Tibial nerve (tissue), 4 donors: ENCODE measurements at regions not wholly inside any gene's neighbourhood (a gene's known extent, or its start where the extent isn't known, plus 50 kb on each side); places are given as distances from the start of the nearest gene placed in this dataset.

Source experiments
- DNase-seq, 2 donors: peaks; one replicate each; pipeline ENCODE4 v3.0.0-alpha.2; 2019; ENCODE audit warnings: low spot score in 2 of 2
- H3K27ac ChIP-seq, 4 donors: fragments of 200-600 bp; sonication (generic) in 3 of 4; one replicate each; pipeline ENCODE4 v1.5.1; 2017 to 2019; ENCODE audit warnings: mild to moderate bottlenecking in 1 of 4
- H3K27me3 ChIP-seq, 2 donors: fragments of 200-600 bp; sonication (generic) in 1 of 2; one replicate each; pipeline versions ENCODE4 v1.5.1 to v1.6.0; 2017 to 2019
- H3K36me3 ChIP-seq, 3 donors: fragments of 200-600 bp; sonication (generic); one replicate each; pipeline ENCODE4 v1.5.1; 2018 to 2019
- H3K4me1 ChIP-seq, 4 donors: fragments of 200-600 bp; sonication (generic) in 3 of 4; one replicate each; pipeline ENCODE4 v1.5.1; 2017 to 2019
- H3K4me3 ChIP-seq, 4 donors: fragments of 200-600 bp; sonication (generic) in 3 of 4; one replicate each; pipeline ENCODE4 v1.5.1; 2017 to 2019; ENCODE audit warnings: mild to moderate bottlenecking in 1 of 4, moderate library complexity in 1 of 4
- H3K9me3 ChIP-seq, 4 donors: fragments of 200-600 bp; sonication (generic) in 3 of 4; one replicate each; pipeline ENCODE4 v1.5.1; 2017 to 2019
- EP300 ChIP-seq, 2 donors: sonication (generic); formaldehyde crosslinking; IDR thresholded peaks; one replicate each; pipeline ENCODE4 v1.6.1; 2017; ENCODE audit warnings: antibody characterized with exemption in 2 of 2, mild to moderate bottlenecking in 1 of 2
- POLR2A ChIP-seq, 2 donors: fragments of 450-650 bp; IDR thresholded peaks; one replicate each; pipeline ENCODE4 v1.6.1; 2017; ENCODE audit warnings: antibody characterized with exemption in 2 of 2, mild to moderate bottlenecking in 2 of 2, moderate library complexity in 2 of 2
- WGBS, 2 donors: methylation state at CpG; one replicate each; pipeline ENCODE4 v1.1.5; 2018; 5-methylcytosine and 5-hydroxymethylcytosine counted together
- TF ChIP-seq, protein P1 (sequence below), 5 experiments: fragments of 200-600 bp in 3 of 5; fragments of 450-650 bp in 2 of 5; sonication (generic) in 3 of 5; IDR thresholded peaks; one replicate each; pipeline ENCODE4 v1.5.1; 2016 to 2019; ENCODE audit warnings: antibody characterized with exemption in 5 of 5, mild to moderate bottlenecking in 3 of 5, moderate library complexity in 2 of 5

DNA sequence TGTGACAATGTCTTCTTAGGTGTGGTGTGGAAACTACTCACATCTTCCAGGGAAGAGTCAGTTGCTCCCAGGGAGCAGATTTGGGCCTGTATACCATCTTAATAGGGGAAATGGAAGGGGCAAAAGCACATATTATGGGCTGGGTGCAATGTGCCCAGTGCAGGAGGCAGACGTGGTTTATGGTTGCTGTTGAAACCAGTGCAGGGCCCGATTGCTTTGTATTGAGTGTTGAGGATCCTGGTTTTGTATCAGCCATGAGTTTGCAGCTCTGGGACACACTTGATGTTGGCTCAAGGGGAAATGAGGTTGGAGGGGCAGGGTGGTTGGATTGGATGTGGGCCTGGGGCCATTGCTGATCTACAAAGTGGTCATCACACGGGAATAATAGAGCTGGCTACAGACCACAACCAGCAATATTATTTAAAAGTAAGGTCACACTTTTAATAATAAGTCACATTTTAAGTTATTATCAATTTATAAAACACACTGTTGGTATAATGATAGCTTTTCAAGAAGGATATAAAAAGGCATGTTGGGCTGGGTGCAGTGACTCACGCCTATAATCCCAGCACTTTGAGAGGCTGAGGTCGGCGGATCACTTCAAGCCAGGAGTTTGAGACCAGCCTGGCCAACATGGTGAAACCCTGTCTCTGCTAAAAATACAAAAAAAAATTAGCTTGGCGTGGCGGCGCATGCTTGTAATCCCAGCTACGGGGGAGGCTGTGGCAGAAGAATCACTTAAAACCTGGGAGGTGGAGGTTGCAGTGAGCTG, 302.4 kb downstream of the SEC14L1 start:
- peaks cover 0 to 98% (median 79%) of the 10 kb centered on the region in 4 donors for H3K4me1 ChIP-seq
- DNase-seq = no peak
- 69 to 81% methylated on average over 10 of the region's 10 CpGs for WGBS, 2 donors
- H3K36me3 ChIP-seq = no peaks in the 10 kb centered on the region
- peak overlapping the region in 3 of 4 donors; percentile 83 to 87 (median 86) for H3K27ac ChIP-seq
- H3K27me3 ChIP-seq = no peaks in the 10 kb centered on the region
- TF ChIP-seq, protein P1, sequence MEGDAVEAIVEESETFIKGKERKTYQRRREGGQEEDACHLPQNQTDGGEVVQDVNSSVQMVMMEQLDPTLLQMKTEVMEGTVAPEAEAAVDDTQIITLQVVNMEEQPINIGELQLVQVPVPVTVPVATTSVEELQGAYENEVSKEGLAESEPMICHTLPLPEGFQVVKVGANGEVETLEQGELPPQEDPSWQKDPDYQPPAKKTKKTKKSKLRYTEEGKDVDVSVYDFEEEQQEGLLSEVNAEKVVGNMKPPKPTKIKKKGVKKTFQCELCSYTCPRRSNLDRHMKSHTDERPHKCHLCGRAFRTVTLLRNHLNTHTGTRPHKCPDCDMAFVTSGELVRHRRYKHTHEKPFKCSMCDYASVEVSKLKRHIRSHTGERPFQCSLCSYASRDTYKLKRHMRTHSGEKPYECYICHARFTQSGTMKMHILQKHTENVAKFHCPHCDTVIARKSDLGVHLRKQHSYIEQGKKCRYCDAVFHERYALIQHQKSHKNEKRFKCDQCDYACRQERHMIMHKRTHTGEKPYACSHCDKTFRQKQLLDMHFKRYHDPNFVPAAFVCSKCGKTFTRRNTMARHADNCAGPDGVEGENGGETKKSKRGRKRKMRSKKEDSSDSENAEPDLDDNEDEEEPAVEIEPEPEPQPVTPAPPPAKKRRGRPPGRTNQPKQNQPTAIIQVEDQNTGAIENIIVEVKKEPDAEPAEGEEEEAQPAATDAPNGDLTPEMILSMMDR (IDR thresholded peaks at IDR 0.05) = no peak
- TF ChIP-seq POLR2A (IDR thresholded peaks at IDR 0.05) (no peak), EP300 (IDR thresholded peaks at IDR 0.05) (no peak)
- H3K9me3 ChIP-seq = no peaks in the 10 kb centered on the region
- H3K4me3 ChIP-seq = no peak overlapping the region

DNA sequence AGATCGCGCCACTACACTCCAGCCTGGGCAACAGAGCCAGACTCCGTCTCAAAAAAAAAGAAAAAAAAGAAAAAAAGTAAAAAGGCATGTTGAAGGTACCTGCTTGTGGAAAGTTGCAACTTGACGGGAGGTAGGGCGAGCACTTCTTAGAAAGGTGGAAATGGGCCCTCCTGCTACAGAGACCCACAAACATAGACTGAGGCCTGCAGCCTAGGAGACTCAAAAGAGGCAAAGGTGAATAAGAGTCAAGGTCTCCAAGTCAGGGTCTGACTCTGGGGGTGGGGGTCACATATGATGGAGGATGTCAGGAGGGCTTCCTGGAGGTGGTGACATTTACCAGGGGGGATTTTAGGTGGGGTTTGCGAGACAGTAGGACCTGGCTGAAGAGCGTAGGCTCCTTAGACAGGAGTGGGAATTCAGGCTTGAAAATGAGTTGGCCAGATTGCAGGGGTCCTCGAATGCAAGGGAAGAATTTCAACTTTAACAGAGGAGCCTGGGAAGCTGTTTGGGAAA, 303.0 kb downstream of the SEC14L1 start:
- TF ChIP-seq EP300 (IDR thresholded peaks at IDR 0.05) = no peak
- TF ChIP-seq, protein P1 (IDR thresholded peaks at IDR 0.05) = no peak
- no peak for TF ChIP-seq POLR2A (IDR thresholded peaks at IDR 0.05)
- Histone ChIP-seq H3K4me3 (no peak overlapping the region), H3K9me3 (no peaks in the 10 kb centered on the region), H3K27ac (peak overlapping the region in 3 of 4 donors; percentile 83 to 87 (median 86)), H3K36me3 (no peaks in the 10 kb centered on the region), H3K4me1 (peaks cover 0 to 95% (median 75%) of the 10 kb centered on the region in 4 donors), H3K27me3 (no peaks in the 10 kb centered on the region)
- 82 to 91% methylated on average over 8 of the region's 8 CpGs for WGBS, 2 donors
- no peak for DNase-seq

DNA sequence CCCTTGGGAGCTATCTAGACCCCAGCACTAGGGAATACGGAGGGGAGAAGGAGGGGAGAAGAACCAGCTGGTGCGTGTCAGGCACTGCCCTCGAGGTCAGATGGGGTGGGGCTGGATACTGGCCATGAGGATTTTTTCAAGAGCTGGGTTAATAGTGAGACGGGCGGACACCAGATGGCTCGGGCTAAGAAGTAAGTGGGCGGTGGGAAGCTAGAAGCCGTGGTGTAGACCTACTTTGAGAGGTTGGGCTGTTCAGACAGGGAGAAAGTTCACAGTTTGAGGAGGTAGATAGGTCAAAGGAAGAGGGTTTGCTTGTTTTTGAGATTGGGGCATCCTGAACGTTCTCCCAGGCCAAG, 303.8 kb downstream of the SEC14L1 start:
- 8 to 14% methylated on average over 9 of the region's 9 CpGs for WGBS, 2 donors
- Histone ChIP-seq H3K27me3 (no peaks in the 10 kb centered on the region), H3K9me3 (no peaks in the 10 kb centered on the region), H3K4me3 (peak overlapping the region in 1 of 4 donors; percentile 11), H3K4me1 (peaks cover 4 to 95% (median 76%) of the 10 kb centered on the region in 4 donors), H3K36me3 (no peaks in the 10 kb centered on the region), H3K27ac (peak overlapping the region in 3 of 4 donors; percentile 83 to 87 (median 86))
- TF ChIP-seq POLR2A (IDR thresholded peaks at IDR 0.05) = no peak
- TF ChIP-seq, protein P1 (IDR thresholded peaks at IDR 0.05) = no peak
- TF ChIP-seq EP300 (IDR thresholded peaks at IDR 0.05) = no peak
- no peak for DNase-seq

DNA sequence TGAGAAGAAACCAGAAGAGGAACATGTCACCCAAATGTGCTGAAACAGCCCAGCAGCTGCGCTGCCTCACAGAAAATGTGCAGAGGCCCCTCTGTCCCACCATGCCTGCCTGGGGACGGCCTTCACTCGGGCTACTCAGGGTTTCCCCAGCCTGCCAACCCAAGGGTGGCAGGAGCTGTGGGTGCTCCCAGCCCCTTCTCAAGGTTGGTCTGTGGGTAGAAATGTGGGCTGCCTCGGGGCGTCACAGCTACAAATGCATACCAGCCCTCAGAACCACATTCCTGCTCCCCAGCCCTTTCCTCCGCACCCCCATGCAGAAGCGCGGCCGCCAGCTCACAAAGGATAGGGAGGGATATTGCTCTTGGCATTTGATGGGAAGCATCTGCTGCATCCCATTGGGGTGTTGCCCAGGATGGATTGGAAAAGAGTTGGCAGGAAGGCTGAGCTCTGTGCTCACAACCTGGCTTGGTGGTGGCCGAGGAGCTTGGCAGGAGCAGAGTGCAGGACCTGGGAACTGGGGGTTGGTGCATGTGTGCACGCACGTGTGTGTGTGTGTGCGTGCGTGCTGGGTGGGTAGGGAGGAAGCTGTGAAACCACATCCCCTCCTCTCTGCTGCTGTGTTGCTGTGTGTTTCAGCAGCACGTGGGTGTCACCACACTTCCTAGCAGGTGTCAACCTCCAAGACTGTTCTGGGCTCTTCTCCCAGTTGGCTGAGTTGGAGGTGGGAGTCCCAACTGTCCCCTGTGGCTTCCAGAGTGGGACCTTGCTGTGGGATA, 304.4 kb downstream of the SEC14L1 start:
- TF ChIP-seq POLR2A (IDR thresholded peaks at IDR 0.05) (no peak), EP300 (IDR thresholded peaks at IDR 0.05) (peak in 1 of 2 donors; percentile 74)
- TF ChIP-seq, protein P1 (IDR thresholded peaks at IDR 0.05) = no peak
- H3K4me1 ChIP-seq = peaks cover 4 to 95% (median 76%) of the 10 kb centered on the region in 4 donors

More for the DNA sequence above, 304.4 kb downstream of the SEC14L1 start:
- no peaks in the 10 kb centered on the region for H3K9me3 ChIP-seq
- H3K27me3 ChIP-seq = no peaks in the 10 kb centered on the region
- DNase-seq = peak; percentile 61 to 71
- H3K36me3 ChIP-seq = no peaks in the 10 kb centered on the region
- WGBS, 2 donors = 26 to 39% methylated on average over 10 to 11 of the region's 15 CpGs
- peak overlapping the region; percentile 29 to 87 (median 84) for H3K27ac ChIP-seq
- peak overlapping the region in 1 of 4 donors; percentile 11 for H3K4me3 ChIP-seq
